Fibroblast of pulmonary artery (primary cell): ENCODE measurements at regions not wholly inside any gene's neighbourhood (a gene's known extent, or its start where the extent isn't known, plus 50 kb on each side); places are given as distances from the start of the nearest gene placed in this dataset.

Experiments
- DNase-seq: peaks from one replicate; pipeline ENCODE4 v3.0.0-alpha.2; 2010; ENCODE audit warnings: low read depth
- H3K4me3 ChIP-seq: replicated peaks from 2 replicates; pipeline ENCODE4 v1.5.1; 2011; ENCODE audit warnings: low read depth, mild to moderate bottlenecking, control low read depth, low read length, moderate library complexity
- CTCF ChIP-seq: IDR thresholded peaks from 2 replicates; pipeline ENCODE4 v1.5.1; 2011; ENCODE audit warnings: mild to moderate bottlenecking, control low read depth, low read length, inconsistent platforms; ENCODE audit errors: missing control alignments

DNA sequence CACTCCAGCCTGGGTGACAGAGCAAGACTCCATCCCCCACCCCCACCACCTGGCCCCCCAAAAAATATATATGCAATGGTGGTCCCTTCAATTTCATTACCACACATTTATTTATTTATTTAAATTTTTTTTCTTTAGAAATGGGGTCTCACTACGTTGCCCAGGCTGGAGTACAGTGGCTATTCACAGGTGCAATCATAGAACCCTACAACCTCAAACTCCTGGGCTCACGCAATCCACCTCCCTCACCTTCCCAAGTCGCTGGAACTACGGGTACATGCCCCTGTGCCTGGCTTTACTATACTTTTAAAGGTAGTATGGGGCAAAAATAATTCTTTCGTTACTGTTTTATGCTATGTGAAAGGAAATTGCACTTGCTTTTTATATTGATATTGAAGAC, 50.9 kb upstream of the EP300 start:
- no peak for TF ChIP-seq CTCF
- H3K4me3 ChIP-seq: no peak overlapping the region
- no peak for DNase-seq
